ENCODE measurements at regions not wholly inside any gene's neighbourhood (a gene's known extent, or its start where the extent isn't known, plus 50 kb on each side); places are given as distances from the start of the nearest gene placed in this dataset.

- TF ChIP-seq, protein P1, sequence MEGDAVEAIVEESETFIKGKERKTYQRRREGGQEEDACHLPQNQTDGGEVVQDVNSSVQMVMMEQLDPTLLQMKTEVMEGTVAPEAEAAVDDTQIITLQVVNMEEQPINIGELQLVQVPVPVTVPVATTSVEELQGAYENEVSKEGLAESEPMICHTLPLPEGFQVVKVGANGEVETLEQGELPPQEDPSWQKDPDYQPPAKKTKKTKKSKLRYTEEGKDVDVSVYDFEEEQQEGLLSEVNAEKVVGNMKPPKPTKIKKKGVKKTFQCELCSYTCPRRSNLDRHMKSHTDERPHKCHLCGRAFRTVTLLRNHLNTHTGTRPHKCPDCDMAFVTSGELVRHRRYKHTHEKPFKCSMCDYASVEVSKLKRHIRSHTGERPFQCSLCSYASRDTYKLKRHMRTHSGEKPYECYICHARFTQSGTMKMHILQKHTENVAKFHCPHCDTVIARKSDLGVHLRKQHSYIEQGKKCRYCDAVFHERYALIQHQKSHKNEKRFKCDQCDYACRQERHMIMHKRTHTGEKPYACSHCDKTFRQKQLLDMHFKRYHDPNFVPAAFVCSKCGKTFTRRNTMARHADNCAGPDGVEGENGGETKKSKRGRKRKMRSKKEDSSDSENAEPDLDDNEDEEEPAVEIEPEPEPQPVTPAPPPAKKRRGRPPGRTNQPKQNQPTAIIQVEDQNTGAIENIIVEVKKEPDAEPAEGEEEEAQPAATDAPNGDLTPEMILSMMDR (IDR thresholded peaks at IDR 0.05), result no peak
- TF ChIP-seq POLR2AphosphoS5 (IDR thresholded peaks at IDR 0.05; ENCODE audit: low read depth, low read length), result no peak
- no peak for TF ChIP-seq TCF7L2 (IDR thresholded peaks at IDR 0.05; ENCODE audit: low read depth, low read length)
- TF ChIP-seq, protein P2, sequence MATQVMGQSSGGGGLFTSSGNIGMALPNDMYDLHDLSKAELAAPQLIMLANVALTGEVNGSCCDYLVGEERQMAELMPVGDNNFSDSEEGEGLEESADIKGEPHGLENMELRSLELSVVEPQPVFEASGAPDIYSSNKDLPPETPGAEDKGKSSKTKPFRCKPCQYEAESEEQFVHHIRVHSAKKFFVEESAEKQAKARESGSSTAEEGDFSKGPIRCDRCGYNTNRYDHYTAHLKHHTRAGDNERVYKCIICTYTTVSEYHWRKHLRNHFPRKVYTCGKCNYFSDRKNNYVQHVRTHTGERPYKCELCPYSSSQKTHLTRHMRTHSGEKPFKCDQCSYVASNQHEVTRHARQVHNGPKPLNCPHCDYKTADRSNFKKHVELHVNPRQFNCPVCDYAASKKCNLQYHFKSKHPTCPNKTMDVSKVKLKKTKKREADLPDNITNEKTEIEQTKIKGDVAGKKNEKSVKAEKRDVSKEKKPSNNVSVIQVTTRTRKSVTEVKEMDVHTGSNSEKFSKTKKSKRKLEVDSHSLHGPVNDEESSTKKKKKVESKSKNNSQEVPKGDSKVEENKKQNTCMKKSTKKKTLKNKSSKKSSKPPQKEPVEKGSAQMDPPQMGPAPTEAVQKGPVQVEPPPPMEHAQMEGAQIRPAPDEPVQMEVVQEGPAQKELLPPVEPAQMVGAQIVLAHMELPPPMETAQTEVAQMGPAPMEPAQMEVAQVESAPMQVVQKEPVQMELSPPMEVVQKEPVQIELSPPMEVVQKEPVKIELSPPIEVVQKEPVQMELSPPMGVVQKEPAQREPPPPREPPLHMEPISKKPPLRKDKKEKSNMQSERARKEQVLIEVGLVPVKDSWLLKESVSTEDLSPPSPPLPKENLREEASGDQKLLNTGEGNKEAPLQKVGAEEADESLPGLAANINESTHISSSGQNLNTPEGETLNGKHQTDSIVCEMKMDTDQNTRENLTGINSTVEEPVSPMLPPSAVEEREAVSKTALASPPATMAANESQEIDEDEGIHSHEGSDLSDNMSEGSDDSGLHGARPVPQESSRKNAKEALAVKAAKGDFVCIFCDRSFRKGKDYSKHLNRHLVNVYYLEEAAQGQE (IDR thresholded peaks at IDR 0.05; ENCODE audit: insufficient read depth in 1 of 2, low read depth in 2 of 2, low read length in 1 of 2), result no peak
Measured at GRCh38 chr2:235377176-235377575, 116.7 kb upstream of the AGAP1 start.
